ENCODE measurements at regions not wholly inside any gene's neighbourhood (a gene's known extent, or its start where the extent isn't known, plus 50 kb on each side); places are given as distances from the start of the nearest gene placed in this dataset.

DNA sequence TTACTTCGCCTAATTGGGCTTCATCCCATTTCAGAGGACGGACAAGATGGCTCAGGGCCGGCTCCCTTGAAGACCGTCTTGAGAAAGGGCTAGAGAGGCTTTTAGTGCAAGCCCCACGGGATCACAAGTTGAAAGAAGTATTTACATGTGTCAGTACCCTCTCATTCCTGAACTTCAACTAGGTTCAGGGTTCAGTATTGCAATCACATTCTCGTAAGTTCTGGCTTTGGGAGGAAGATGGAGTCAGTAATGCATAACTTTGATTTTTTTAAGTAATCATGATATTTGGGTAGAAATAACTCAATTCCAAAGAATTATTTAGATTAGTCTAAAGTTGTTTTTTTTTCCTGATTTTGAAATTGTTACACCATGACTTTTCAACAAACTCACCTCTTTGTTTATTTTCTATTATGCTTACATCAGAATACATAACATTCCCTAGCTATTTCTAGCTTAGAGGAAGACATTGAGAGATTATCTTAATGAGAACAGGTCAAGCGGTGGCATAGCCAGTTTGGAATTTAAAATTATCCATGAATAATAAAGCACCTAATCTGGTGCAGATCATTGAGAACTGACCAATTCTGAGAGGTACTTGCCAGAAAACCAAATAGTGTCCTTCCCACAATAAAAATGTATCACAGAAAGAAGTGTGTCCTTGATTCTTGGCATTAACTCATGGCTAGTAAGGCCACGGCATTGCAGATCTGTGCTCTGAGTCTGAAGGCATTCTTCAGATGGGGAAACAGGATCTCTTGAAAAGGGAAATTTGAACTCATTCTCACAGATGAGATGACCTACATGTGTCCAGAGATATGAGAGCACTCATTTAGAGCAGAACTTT is 92.1 kb upstream of the BLID start:
- 88% methylated on average over 8 of the region's 8 CpGs for WGBS
- no peaks in the 10 kb centered on the region for H3K9me3 ChIP-seq (ENCODE audit: control insufficient read depth in 2 of 2, insufficient read depth in 1 of 2, low read length in 1 of 2)
- H3K4me3 ChIP-seq (ENCODE audit: low read length in 2 of 2) = no peak overlapping the region
- H3K27me3 ChIP-seq (ENCODE audit: control insufficient read depth in 2 of 2, insufficient read depth in 1 of 2, low read length in 1 of 2) = no peaks in the 10 kb centered on the region
- DNase-seq (ENCODE audit: low read depth in 6 of 9, low spot score in 9 of 9) = no peak
- H3K27ac ChIP-seq (ENCODE audit: low read depth in 1 of 2, low read length in 1 of 2) = peak overlapping the region in 1 of 2 donors; percentile 71
- no peaks in the 10 kb centered on the region for H3K36me3 ChIP-seq (ENCODE audit: control insufficient read depth in 2 of 2, insufficient read depth in 2 of 2, low read length in 1 of 2)
- no peaks in the 10 kb centered on the region for H3K4me1 ChIP-seq (ENCODE audit: control insufficient read depth in 2 of 2, insufficient read depth in 2 of 2, low read length in 2 of 2)

DNA sequence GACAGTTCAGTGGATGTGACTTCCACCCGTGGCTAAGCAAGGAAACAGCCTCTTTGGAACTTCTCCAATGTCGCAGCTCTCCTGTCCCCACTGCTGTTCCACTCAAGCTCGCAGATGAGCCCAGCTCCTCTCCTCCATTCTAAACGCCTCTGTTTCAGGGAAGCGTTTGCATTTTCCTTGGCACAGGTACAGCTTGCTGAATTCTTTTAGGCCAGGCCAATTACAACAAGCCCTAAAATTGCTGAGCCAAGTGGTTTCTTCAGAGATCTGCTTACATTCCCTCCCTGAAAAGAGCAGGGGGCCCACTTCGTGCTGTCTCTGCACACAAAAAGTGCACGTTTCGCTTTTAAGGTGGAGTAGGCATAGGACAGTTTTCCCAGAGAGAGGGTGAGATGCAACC is 91.5 kb upstream of the BLID start:
- Histone ChIP-seq H3K36me3 (ENCODE audit: control insufficient read depth in 2 of 2, insufficient read depth in 2 of 2, low read length in 1 of 2) (no peaks in the 10 kb centered on the region), H3K27me3 (ENCODE audit: control insufficient read depth in 2 of 2, insufficient read depth in 1 of 2, low read length in 1 of 2) (peaks cover 0 to 2% of the 10 kb centered on the region in 2 donors), H3K27ac (ENCODE audit: low read depth in 1 of 2, low read length in 1 of 2) (peak overlapping the region; percentile 61 to 75), H3K9me3 (ENCODE audit: control insufficient read depth in 2 of 2, insufficient read depth in 1 of 2, low read length in 1 of 2) (no peaks in the 10 kb centered on the region), H3K4me3 (ENCODE audit: low read length in 2 of 2) (no peak overlapping the region), H3K4me1 (ENCODE audit: control insufficient read depth in 2 of 2, insufficient read depth in 2 of 2, low read length in 2 of 2) (no peaks in the 10 kb centered on the region)
- DNase-seq (ENCODE audit: low read depth in 6 of 9, low spot score in 9 of 9) = peak in 2 of 9 donors; percentile 8 to 31
- WGBS = 79% methylated on average over 8 of the region's 8 CpGs

GRCh38 chr11:122205036-122205435 is 89.0 kb upstream of the BLID start:
- H3K27me3 ChIP-seq (ENCODE audit: control insufficient read depth in 2 of 2, insufficient read depth in 1 of 2, low read length in 1 of 2) = peaks cover 0 to 4% of the 10 kb centered on the region in 2 donors
- no peak for DNase-seq (ENCODE audit: low read depth in 6 of 9, low spot score in 9 of 9)
- H3K4me3 ChIP-seq (ENCODE audit: low read length in 2 of 2) = no peak overlapping the region
- no peaks in the 10 kb centered on the region for H3K4me1 ChIP-seq (ENCODE audit: control insufficient read depth in 2 of 2, insufficient read depth in 2 of 2, low read length in 2 of 2)
- 85% methylated on average over 5 of the region's 5 CpGs for WGBS
- peak overlapping the region in 1 of 2 donors; percentile 3 for H3K27ac ChIP-seq (ENCODE audit: low read depth in 1 of 2, low read length in 1 of 2)
- no peaks in the 10 kb centered on the region for H3K36me3 ChIP-seq (ENCODE audit: control insufficient read depth in 2 of 2, insufficient read depth in 2 of 2, low read length in 1 of 2)
- H3K9me3 ChIP-seq (ENCODE audit: control insufficient read depth in 2 of 2, insufficient read depth in 1 of 2, low read length in 1 of 2) = no peaks in the 10 kb centered on the region

GRCh38 chr11:122204206-122204605 is 88.2 kb upstream of the BLID start:
- Histone ChIP-seq H3K27ac (ENCODE audit: low read depth in 1 of 2, low read length in 1 of 2) (no peak overlapping the region), H3K36me3 (ENCODE audit: control insufficient read depth in 2 of 2, insufficient read depth in 2 of 2, low read length in 1 of 2) (no peaks in the 10 kb centered on the region), H3K4me1 (ENCODE audit: control insufficient read depth in 2 of 2, insufficient read depth in 2 of 2, low read length in 2 of 2) (no peaks in the 10 kb centered on the region), H3K4me3 (ENCODE audit: low read length in 2 of 2) (no peak overlapping the region), H3K9me3 (ENCODE audit: control insufficient read depth in 2 of 2, insufficient read depth in 1 of 2, low read length in 1 of 2) (no peaks in the 10 kb centered on the region), H3K27me3 (ENCODE audit: control insufficient read depth in 2 of 2, insufficient read depth in 1 of 2, low read length in 1 of 2) (peaks cover 0 to 4% of the 10 kb centered on the region in 2 donors)
- no peak for DNase-seq (ENCODE audit: low read depth in 6 of 9, low spot score in 9 of 9)
- WGBS = 89% methylated on average over 5 of the region's 5 CpGs

- peak in 5 of 9 donors; percentile 9 to 46 (median 15) for DNase-seq (ENCODE audit: low read depth in 6 of 9, low spot score in 9 of 9)
- Histone ChIP-seq H3K4me3 (ENCODE audit: low read length in 2 of 2) (peak overlapping the region in 1 of 2 donors; percentile 3), H3K27me3 (ENCODE audit: control insufficient read depth in 2 of 2, insufficient read depth in 1 of 2, low read length in 1 of 2) (peaks cover 0 to 4% of the 10 kb centered on the region in 2 donors), H3K4me1 (ENCODE audit: control insufficient read depth in 2 of 2, insufficient read depth in 2 of 2, low read length in 2 of 2) (no peaks in the 10 kb centered on the region), H3K36me3 (ENCODE audit: control insufficient read depth in 2 of 2, insufficient read depth in 2 of 2, low read length in 1 of 2) (no peaks in the 10 kb centered on the region), H3K27ac (ENCODE audit: low read depth in 1 of 2, low read length in 1 of 2) (no peak overlapping the region), H3K9me3 (ENCODE audit: control insufficient read depth in 2 of 2, insufficient read depth in 1 of 2, low read length in 1 of 2) (no peaks in the 10 kb centered on the region)
- WGBS = 30% methylated on average over 19 of the region's 19 CpGs
Measured at GRCh38 chr11:122202951-122203456, 87.0 kb upstream of the BLID start.

- peaks cover 0 to 4% of the 10 kb centered on the region in 2 donors for H3K27me3 ChIP-seq (ENCODE audit: control insufficient read depth in 2 of 2, insufficient read depth in 1 of 2, low read length in 1 of 2)
- no peak for DNase-seq (ENCODE audit: low read depth in 6 of 9, low spot score in 9 of 9)
- no peaks in the 10 kb centered on the region for H3K4me1 ChIP-seq (ENCODE audit: control insufficient read depth in 2 of 2, insufficient read depth in 2 of 2, low read length in 2 of 2)
- WGBS = 77% methylated on average over 16 of the region's 16 CpGs
- H3K9me3 ChIP-seq (ENCODE audit: control insufficient read depth in 2 of 2, insufficient read depth in 1 of 2, low read length in 1 of 2) = no peaks in the 10 kb centered on the region
- H3K27ac ChIP-seq (ENCODE audit: low read depth in 1 of 2, low read length in 1 of 2) = peak overlapping the region in 1 of 2 donors; percentile 25
- H3K36me3 ChIP-seq (ENCODE audit: control insufficient read depth in 2 of 2, insufficient read depth in 2 of 2, low read length in 1 of 2) = no peaks in the 10 kb centered on the region
- peak overlapping the region in 1 of 2 donors; percentile 3 for H3K4me3 ChIP-seq (ENCODE audit: low read length in 2 of 2)
Measured at GRCh38 chr11:122202161-122202950, 86.3 kb upstream of the BLID start.

- no peak for DNase-seq (ENCODE audit: low read depth in 6 of 9, low spot score in 9 of 9)
- Histone ChIP-seq H3K27ac (ENCODE audit: low read depth in 1 of 2, low read length in 1 of 2) (no peak overlapping the region), H3K36me3 (ENCODE audit: control insufficient read depth in 2 of 2, insufficient read depth in 2 of 2, low read length in 1 of 2) (no peaks in the 10 kb centered on the region), H3K27me3 (ENCODE audit: control insufficient read depth in 2 of 2, insufficient read depth in 1 of 2, low read length in 1 of 2) (peaks cover 0 to 4% of the 10 kb centered on the region in 2 donors), H3K9me3 (ENCODE audit: control insufficient read depth in 2 of 2, insufficient read depth in 1 of 2, low read length in 1 of 2) (no peaks in the 10 kb centered on the region), H3K4me3 (ENCODE audit: low read length in 2 of 2) (no peak overlapping the region), H3K4me1 (ENCODE audit: control insufficient read depth in 2 of 2, insufficient read depth in 2 of 2, low read length in 2 of 2) (no peaks in the 10 kb centered on the region)
- 95% methylated on average over 4 of the region's 4 CpGs for WGBS
Measured at GRCh38 chr11:122201106-122201505, 85.1 kb upstream of the BLID start.

- WGBS = 92% methylated on average over 3 of the region's 3 CpGs
- Histone ChIP-seq H3K4me3 (ENCODE audit: low read length in 2 of 2) (no peak overlapping the region), H3K27ac (ENCODE audit: low read depth in 1 of 2, low read length in 1 of 2) (no peak overlapping the region)
Measured at GRCh38 chr11:122199661-122200060, 83.6 kb upstream of the BLID start.

More at GRCh38 chr11:122199661-122200060, 83.6 kb upstream of the BLID start:
- no peak for DNase-seq (ENCODE audit: low read depth in 6 of 9, low spot score in 9 of 9)
- no peaks in the 10 kb centered on the region for H3K36me3 ChIP-seq (ENCODE audit: control insufficient read depth in 2 of 2, insufficient read depth in 2 of 2, low read length in 1 of 2)
- peaks cover 0 to 4% of the 10 kb centered on the region in 2 donors for H3K27me3 ChIP-seq (ENCODE audit: control insufficient read depth in 2 of 2, insufficient read depth in 1 of 2, low read length in 1 of 2)
- H3K9me3 ChIP-seq (ENCODE audit: control insufficient read depth in 2 of 2, insufficient read depth in 1 of 2, low read length in 1 of 2) = no peaks in the 10 kb centered on the region
- no peaks in the 10 kb centered on the region for H3K4me1 ChIP-seq (ENCODE audit: control insufficient read depth in 2 of 2, insufficient read depth in 2 of 2, low read length in 2 of 2)
